ENCODE measurements at regions not wholly inside any gene's neighbourhood (a gene's known extent, or its start where the extent isn't known, plus 50 kb on each side); places are given as distances from the start of the nearest gene placed in this dataset.
"Not testable (repeated sequence)": the region's sequence is repeated elsewhere in the genome, so short reads cannot be mapped to it uniquely, and the experiment has no call there.

DNA sequence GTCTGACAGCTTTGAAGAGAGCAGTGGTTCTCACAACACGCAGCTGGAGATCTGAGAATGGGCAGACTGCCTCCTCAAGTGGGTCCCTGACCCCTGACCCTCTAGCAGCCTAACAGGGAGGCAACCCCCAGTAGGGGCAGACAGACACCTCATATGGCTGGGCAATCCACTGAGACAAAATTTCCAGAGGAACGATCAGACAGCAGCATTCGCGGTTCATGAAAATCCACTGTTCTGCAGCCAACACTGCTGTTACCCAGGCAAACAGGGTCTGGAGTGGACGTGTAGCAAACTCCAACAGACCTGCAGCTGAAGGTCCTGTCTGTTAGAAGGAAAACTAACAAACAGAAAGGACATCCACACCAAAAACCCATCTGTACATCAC is 212.1 kb downstream of the FOXD4L6 start:
- Histone ChIP-seq H3K9me3 (ENCODE audit: control insufficient read depth in 5 of 5, low read length in 5 of 5) (peaks cover 47 to 63% (median 52%) of the 10 kb centered on the region in 5 donors), H3K4me3 (ENCODE audit: low read depth in 1 of 5, low read length in 5 of 5) (peak overlapping the region in 2 of 5 donors; percentile 31 to 44)
- not testable (repeated sequence) for H3K4me1 ChIP-seq (ENCODE audit: control insufficient read depth in 5 of 5, insufficient read depth in 5 of 5, low read length in 5 of 5); H3K36me3 ChIP-seq (ENCODE audit: control insufficient read depth in 5 of 5, insufficient read depth in 5 of 5, low read length in 5 of 5); H3K27me3 ChIP-seq (ENCODE audit: control insufficient read depth in 5 of 5, insufficient read depth in 4 of 5, low read length in 5 of 5); H3K27ac ChIP-seq (ENCODE audit: low read depth, low read length); H3K9ac ChIP-seq (ENCODE audit: low read length in 5 of 5)

DNA sequence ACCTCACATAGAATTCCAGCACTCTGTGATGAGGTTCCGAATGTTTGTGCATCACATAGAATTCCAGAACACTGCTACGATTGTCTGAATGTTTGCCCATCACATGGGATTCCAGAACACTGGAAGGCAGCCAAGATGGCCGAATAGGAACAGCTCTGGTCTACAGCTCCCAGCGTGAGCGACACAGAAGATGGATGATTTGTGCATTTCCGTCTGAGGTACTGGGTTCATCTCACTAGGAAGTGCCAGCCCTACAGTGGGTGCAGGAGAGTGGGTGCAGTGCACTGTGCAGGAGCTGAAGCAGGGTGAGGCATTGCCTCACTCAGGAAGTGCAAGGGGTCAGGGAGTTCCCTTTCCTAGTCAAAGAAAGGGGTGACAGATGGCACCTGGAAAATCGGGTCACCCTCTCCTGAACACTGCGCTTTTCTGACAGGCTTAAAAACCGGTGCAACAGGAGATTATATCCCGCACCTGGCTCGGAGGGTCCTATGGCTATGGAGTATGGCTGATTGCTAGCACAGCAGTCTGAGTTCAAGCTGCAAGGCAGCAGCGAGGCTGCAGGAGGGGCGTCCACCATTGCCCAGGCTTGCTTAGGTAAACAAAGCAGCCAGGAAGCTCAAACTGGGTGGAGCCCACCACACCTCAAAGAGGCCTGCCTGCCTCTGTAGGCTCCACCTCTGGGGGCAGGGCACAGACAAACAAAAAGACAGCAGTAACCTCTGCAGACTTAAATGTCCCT is 212.7 kb downstream of the FOXD4L6 start:
- H3K4me1 ChIP-seq (ENCODE audit: control insufficient read depth in 5 of 5, insufficient read depth in 5 of 5, low read length in 5 of 5); H3K36me3 ChIP-seq (ENCODE audit: control insufficient read depth in 5 of 5, insufficient read depth in 5 of 5, low read length in 5 of 5); H3K27me3 ChIP-seq (ENCODE audit: control insufficient read depth in 5 of 5, insufficient read depth in 4 of 5, low read length in 5 of 5); H3K9ac ChIP-seq (ENCODE audit: low read length in 5 of 5); H3K27ac ChIP-seq (ENCODE audit: low read depth, low read length): not testable (repeated sequence)
- peaks cover 47 to 68% (median 55%) of the 10 kb centered on the region in 5 donors for H3K9me3 ChIP-seq (ENCODE audit: control insufficient read depth in 5 of 5, low read length in 5 of 5)
- H3K4me3 ChIP-seq (ENCODE audit: low read depth in 1 of 5, low read length in 5 of 5) = peak overlapping the region in 4 of 5 donors; percentile 21 to 46 (median 38)

DNA sequence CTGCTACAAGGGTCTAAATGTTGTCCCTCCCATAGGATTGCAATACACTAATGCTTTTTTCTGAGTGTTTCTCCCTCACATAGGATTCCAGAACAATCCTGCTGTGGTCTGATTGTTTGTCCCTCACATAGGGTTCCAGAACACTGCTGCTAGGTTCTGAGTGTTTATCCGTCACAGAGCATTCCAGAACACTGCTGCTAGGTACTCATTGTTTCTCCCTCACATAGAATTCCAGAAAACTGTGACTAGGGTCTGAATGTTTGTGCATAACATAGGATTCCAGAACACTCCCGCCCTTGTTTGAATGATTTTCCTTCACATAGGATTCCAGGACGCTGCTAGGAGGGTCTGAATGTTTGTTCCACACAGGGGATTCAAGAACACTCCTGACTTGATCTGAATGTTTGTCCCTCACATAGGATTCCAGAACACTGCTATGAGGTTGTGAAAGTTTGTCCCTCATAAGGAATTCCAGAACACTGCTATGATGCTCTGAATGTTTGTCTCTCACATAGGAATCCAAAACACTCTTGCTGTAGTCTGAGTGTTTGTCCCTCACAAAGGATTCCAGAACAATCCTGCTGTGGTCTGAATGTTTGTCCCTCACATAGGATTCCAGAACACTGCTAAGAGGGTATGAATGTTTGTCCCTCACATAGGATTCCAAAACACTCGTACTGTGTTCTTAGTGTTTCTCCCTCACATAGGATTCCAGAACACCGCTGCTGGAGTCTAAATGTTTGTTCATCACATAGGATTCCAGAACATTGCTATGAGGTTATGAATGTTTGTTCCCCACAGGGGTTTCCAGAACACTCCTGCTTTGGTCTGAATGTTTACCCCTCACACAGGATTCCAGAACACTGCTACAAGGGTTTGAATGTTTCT is 213.5 kb downstream of the FOXD4L6 start:
- Histone ChIP-seq H3K9ac (ENCODE audit: low read length in 5 of 5) (no peak overlapping the region), H3K4me1 (ENCODE audit: control insufficient read depth in 5 of 5, insufficient read depth in 5 of 5, low read length in 5 of 5) (no peaks in the 10 kb centered on the region), H3K4me3 (ENCODE audit: low read depth in 1 of 5, low read length in 5 of 5) (peak overlapping the region; percentile 8 to 46 (median 31)), H3K36me3 (ENCODE audit: control insufficient read depth in 5 of 5, insufficient read depth in 5 of 5, low read length in 5 of 5) (no peaks in the 10 kb centered on the region), H3K9me3 (ENCODE audit: control insufficient read depth in 5 of 5, low read length in 5 of 5) (peaks cover 48 to 74% (median 63%) of the 10 kb centered on the region in 5 donors), H3K27me3 (ENCODE audit: control insufficient read depth in 5 of 5, insufficient read depth in 4 of 5, low read length in 5 of 5) (no peaks in the 10 kb centered on the region), H3K27ac (ENCODE audit: low read depth, low read length) (no peak overlapping the region)

GRCh38 chr9:40913928-40914673 is 214.4 kb downstream of the FOXD4L6 start:
- Histone ChIP-seq H3K36me3 (ENCODE audit: control insufficient read depth in 5 of 5, insufficient read depth in 5 of 5, low read length in 5 of 5) (no peaks in the 10 kb centered on the region), H3K27me3 (ENCODE audit: control insufficient read depth in 5 of 5, insufficient read depth in 4 of 5, low read length in 5 of 5) (no peaks in the 10 kb centered on the region), H3K9ac (ENCODE audit: low read length in 5 of 5) (no peak overlapping the region), H3K4me1 (ENCODE audit: control insufficient read depth in 5 of 5, insufficient read depth in 5 of 5, low read length in 5 of 5) (no peaks in the 10 kb centered on the region), H3K4me3 (ENCODE audit: low read depth in 1 of 5, low read length in 5 of 5) (peak overlapping the region in 4 of 5 donors; percentile 1 to 44 (median 20)), H3K9me3 (ENCODE audit: control insufficient read depth in 5 of 5, low read length in 5 of 5) (peaks cover 57 to 79% (median 68%) of the 10 kb centered on the region in 5 donors), H3K27ac (ENCODE audit: low read depth, low read length) (no peak overlapping the region)

DNA sequence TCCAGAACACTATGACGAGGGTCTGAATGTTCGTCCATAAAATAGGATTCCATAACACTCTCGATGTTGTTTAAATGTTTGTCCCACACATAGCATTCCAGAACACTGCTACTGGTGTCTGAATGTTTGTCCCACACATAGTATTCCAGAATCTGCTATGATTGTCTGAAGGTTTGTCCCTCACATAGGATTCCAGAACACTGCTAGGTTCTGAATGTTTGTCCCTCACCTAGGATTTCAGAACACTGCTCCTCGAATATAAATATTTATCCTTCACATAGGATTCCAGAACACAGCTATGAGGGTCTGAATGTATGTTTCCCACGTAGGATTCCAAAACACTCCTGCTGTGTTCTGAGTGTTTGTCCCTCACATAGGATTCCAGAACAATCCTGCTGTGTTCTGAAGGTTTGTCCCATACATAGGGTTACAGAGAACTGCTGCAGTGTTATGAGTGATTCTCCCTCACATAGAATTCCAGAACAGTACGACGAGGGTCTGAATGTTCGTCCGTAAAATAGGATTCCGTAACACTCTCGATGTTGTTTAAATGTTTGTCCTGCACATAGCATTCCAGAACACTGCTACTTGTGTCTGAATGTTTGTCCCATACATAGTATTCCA is 215.3 kb downstream of the FOXD4L6 start:
- H3K36me3 ChIP-seq (ENCODE audit: control insufficient read depth in 5 of 5, insufficient read depth in 5 of 5, low read length in 5 of 5) = no peaks in the 10 kb centered on the region
- peaks cover 66 to 88% (median 77%) of the 10 kb centered on the region in 5 donors for H3K9me3 ChIP-seq (ENCODE audit: control insufficient read depth in 5 of 5, low read length in 5 of 5)
- H3K4me3 ChIP-seq (ENCODE audit: low read depth in 1 of 5, low read length in 5 of 5) = peak overlapping the region in 4 of 5 donors; percentile 1 to 31 (median 2)
- H3K27me3 ChIP-seq (ENCODE audit: control insufficient read depth in 5 of 5, insufficient read depth in 4 of 5, low read length in 5 of 5) = no peaks in the 10 kb centered on the region
- no peaks in the 10 kb centered on the region for H3K4me1 ChIP-seq (ENCODE audit: control insufficient read depth in 5 of 5, insufficient read depth in 5 of 5, low read length in 5 of 5)
- H3K9ac ChIP-seq (ENCODE audit: low read length in 5 of 5) = no peak overlapping the region
- no peak overlapping the region for H3K27ac ChIP-seq (ENCODE audit: low read depth, low read length)

- peak overlapping the region in 4 of 5 donors; percentile 1 to 9 (median 5) for H3K4me3 ChIP-seq (ENCODE audit: low read depth in 1 of 5, low read length in 5 of 5)
- H3K27me3 ChIP-seq (ENCODE audit: control insufficient read depth in 5 of 5, insufficient read depth in 4 of 5, low read length in 5 of 5); H3K9ac ChIP-seq (ENCODE audit: low read length in 5 of 5); H3K36me3 ChIP-seq (ENCODE audit: control insufficient read depth in 5 of 5, insufficient read depth in 5 of 5, low read length in 5 of 5); H3K4me1 ChIP-seq (ENCODE audit: control insufficient read depth in 5 of 5, insufficient read depth in 5 of 5, low read length in 5 of 5); H3K27ac ChIP-seq (ENCODE audit: low read depth, low read length): not testable (repeated sequence)
- H3K9me3 ChIP-seq (ENCODE audit: control insufficient read depth in 5 of 5, low read length in 5 of 5) = peaks cover 72 to 90% (median 83%) of the 10 kb centered on the region in 5 donors
These were observed 215.8 kb downstream of the FOXD4L6 start for GRCh38 chr9:40912679-40913078.

DNA sequence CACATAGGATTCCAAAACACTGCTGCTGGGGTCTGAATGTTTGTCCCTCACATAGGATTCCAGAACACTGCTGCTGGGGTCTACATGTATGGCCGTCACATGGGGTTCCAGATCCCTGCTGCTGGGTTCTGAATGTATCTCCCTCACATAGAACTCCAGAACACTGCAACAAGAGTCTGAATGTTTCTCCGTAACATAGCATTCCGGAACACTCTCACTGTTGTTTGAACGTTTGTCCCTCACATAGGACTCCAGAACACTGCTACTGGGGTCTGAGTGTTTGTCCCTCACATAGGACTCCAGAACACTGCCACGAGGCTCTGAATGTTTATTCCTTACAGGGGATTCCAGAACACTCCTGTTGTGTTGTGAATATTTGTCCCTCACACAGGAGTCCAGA is 216.8 kb downstream of the FOXD4L6 start:
- no peaks in the 10 kb centered on the region for H3K27me3 ChIP-seq (ENCODE audit: control insufficient read depth in 5 of 5, insufficient read depth in 4 of 5, low read length in 5 of 5)
- peak overlapping the region in 4 of 5 donors; percentile 1 to 15 (median 4) for H3K4me3 ChIP-seq (ENCODE audit: low read depth in 1 of 5, low read length in 5 of 5)
- no peaks in the 10 kb centered on the region for H3K4me1 ChIP-seq (ENCODE audit: control insufficient read depth in 5 of 5, insufficient read depth in 5 of 5, low read length in 5 of 5)
- H3K9ac ChIP-seq (ENCODE audit: low read length in 5 of 5) = no peak overlapping the region
- no peaks in the 10 kb centered on the region for H3K36me3 ChIP-seq (ENCODE audit: control insufficient read depth in 5 of 5, insufficient read depth in 5 of 5, low read length in 5 of 5)
- no peak overlapping the region for H3K27ac ChIP-seq (ENCODE audit: low read depth, low read length)
- H3K9me3 ChIP-seq (ENCODE audit: control insufficient read depth in 5 of 5, low read length in 5 of 5) = peaks cover 78 to 100% (median 91%) of the 10 kb centered on the region in 5 donors

DNA sequence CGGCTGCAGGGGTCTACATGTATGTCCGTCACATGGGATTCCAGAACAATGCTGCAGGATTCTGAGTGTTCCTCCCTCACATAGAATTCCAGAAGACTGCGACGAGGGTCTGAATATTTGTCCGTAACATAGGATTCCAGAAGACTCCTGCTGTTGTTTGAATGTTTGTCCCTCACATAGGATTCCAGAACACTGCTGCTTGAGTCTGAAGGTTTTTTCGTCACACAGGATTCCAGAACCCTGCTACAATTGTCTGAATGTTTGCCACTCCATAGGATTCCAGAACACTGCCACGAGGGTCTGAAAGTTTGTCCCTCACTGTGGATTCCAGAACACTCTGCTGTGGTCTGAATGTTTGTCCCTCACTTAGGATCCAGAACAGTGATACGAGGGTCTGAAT is 217.5 kb downstream of the FOXD4L6 start:
- Histone ChIP-seq H3K9me3 (ENCODE audit: control insufficient read depth in 5 of 5, low read length in 5 of 5) (peaks cover 81 to 100% (median 91%) of the 10 kb centered on the region in 5 donors), H3K4me3 (ENCODE audit: low read depth in 1 of 5, low read length in 5 of 5) (peak overlapping the region in 3 of 5 donors; percentile 6 to 7 (median 6))
- H3K27me3 ChIP-seq (ENCODE audit: control insufficient read depth in 5 of 5, insufficient read depth in 4 of 5, low read length in 5 of 5); H3K9ac ChIP-seq (ENCODE audit: low read length in 5 of 5); H3K4me1 ChIP-seq (ENCODE audit: control insufficient read depth in 5 of 5, insufficient read depth in 5 of 5, low read length in 5 of 5); H3K36me3 ChIP-seq (ENCODE audit: control insufficient read depth in 5 of 5, insufficient read depth in 5 of 5, low read length in 5 of 5); H3K27ac ChIP-seq (ENCODE audit: low read depth, low read length): not testable (repeated sequence)

DNA sequence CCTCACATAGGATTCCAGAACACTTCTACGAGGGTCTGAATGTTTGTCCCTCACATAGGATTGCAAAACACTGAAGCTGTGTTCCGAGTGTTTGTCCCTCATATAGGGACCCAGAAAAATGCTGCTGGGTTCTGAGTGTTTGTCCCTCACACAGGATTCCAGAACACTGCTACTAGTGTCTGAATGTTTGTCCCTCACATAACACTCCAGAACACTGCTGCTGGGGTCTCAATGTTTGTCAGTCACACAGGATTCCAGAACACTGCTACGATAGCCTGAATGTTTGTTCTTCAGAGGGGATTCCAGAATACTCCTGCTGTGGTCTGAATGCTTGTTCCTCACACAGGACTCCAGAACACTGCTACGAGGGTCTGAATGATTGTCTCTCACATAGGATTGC is 218.7 kb downstream of the FOXD4L6 start:
- Histone ChIP-seq H3K9ac (ENCODE audit: low read length in 5 of 5) (no peak overlapping the region), H3K4me3 (ENCODE audit: low read depth in 1 of 5, low read length in 5 of 5) (peak overlapping the region in 4 of 5 donors; percentile 6 to 31 (median 22)), H3K4me1 (ENCODE audit: control insufficient read depth in 5 of 5, insufficient read depth in 5 of 5, low read length in 5 of 5) (no peaks in the 10 kb centered on the region), H3K36me3 (ENCODE audit: control insufficient read depth in 5 of 5, insufficient read depth in 5 of 5, low read length in 5 of 5) (no peaks in the 10 kb centered on the region), H3K27me3 (ENCODE audit: control insufficient read depth in 5 of 5, insufficient read depth in 4 of 5, low read length in 5 of 5) (no peaks in the 10 kb centered on the region), H3K9me3 (ENCODE audit: control insufficient read depth in 5 of 5, low read length in 5 of 5) (peaks cover 80 to 100% (median 90%) of the 10 kb centered on the region in 5 donors), H3K27ac (ENCODE audit: low read depth, low read length) (no peak overlapping the region)

All from subcutaneous abdominal adipose tissue (tissue), 5 donors.